NCI-H146 (cell line): ENCODE measurements at regions not wholly inside any gene's neighbourhood (a gene's known extent, or its start where the extent isn't known, plus 50 kb on each side); places are given as distances from the start of the nearest gene placed in this dataset.

Experiments
- DNase-seq: peaks from one replicate; lab custom pipeline; 2025; lab: John Stamatoyannopoulos, UW

DNA sequence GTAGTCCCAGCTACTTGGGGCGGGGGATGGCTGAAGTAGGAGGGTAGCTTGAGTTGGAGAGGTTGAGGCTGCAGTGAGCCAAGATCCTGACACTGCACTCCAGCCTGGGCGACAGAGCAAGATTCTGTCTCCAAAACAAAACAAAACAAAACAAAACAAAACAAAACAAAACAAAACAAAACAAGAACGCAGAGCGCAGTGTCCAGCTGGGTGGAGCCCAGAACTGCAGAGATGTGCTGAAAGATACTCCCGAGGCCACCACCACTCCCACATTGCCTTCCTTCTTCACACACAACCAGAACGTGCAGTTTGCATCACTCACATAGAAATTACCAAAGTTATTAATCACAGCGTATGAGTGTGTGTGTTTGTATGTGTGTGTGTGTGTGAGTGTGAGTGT, 222.9 kb upstream of the ASIC2 start:
- DNase-seq: no peak

DNA sequence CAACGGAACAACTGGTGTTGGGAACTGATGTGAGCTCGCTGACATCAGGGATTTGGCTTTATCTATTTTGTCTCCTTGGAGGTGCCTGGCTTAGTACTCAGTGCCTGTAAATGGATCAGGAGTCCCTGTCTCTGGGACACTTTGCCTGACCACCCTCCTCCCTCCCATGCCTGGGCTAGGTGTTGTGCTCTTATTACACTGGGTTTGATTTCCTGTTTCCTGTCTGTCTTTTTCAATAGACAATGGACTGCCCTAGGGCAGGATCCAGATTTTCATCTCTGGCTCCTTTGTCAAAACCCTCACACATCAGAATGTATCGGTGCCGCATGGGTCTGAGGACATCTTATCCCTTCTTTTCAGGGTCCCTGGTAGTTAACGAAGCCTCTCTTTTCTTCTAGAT, 223.6 kb upstream of the ASIC2 start:
- DNase-seq: no peak

DNA sequence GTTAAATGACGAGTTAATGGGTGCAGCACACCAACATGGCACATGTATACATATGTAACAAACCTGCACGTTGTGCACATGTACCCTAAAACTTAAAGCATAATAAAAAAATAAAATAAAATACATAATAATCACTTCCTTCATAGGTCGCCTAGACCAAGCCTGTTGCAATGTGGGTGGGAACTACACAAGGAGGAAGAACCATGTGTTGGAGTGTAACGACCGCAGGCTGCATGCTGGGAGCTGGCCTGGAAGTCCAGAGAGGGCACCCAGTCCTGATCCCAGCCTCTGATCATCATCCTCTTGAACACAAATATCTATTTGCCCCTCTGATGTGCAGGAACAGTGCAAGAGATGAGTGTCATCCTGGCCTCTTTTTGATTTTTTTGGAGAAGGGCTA, 224.7 kb upstream of the ASIC2 start:
- no peak for DNase-seq

DNA sequence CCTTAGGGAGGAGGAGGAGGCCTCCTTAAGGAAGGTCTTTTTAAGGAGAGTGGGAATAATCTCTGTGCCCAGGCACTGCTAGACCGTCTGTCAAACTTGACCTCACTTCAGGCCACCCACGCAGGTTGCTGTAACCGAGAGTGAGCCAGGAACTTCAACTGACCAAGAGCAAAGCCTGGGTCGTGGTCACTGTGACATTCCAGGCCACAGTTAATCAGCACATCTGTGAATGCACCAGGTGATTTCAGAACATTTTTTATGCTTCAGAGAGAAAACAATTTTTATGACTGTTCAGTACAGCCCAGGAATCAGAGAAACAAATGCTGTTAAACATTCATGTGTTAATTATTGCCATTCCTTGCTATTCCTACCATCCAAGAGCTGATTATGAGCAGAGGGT, 226.6 kb upstream of the ASIC2 start:
- DNase-seq: no peak

DNA sequence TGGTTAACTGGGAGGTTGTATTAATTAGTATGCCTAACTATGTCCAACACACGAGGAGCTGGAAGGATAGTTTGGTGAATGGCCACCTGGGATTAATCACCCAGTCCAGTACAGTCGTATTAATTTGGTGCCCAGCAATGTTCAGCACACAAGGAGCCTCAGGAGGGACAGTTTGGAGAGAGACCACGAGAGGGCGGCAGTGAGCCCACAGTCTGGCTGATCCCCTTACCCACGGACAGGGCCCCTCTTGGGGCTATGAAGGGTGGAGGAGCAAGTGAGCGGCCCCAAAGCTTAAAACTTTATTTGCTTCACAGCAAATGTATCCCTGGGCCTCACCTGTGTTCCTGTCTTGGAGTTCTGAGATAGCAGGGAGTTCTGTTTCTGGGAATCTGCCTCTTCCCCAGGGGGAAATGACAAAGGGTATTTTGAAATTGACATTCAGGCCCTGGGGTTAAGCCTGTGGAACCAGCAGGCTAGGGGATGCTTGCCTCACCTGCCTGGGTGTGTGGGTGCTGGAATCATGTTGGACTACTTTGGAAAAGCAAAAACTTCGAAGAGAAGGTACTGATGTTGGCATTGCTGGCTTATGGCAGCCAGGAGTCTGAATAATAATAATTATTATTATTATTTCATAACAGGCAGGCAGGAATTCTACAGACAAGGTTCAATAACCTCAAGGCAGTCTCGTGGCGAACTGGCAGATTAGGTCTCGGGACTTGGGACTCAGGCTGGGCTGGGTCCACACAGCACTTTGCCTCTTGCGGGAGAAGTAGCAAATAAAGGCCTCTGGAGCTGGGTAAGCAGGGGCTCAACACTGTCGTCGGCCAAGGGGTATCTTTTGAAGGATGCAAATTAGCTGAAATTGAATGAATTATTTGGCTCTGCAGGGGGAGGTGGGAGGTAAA, 227.6 kb upstream of the ASIC2 start:
- DNase-seq: peak; percentile 3

DNA sequence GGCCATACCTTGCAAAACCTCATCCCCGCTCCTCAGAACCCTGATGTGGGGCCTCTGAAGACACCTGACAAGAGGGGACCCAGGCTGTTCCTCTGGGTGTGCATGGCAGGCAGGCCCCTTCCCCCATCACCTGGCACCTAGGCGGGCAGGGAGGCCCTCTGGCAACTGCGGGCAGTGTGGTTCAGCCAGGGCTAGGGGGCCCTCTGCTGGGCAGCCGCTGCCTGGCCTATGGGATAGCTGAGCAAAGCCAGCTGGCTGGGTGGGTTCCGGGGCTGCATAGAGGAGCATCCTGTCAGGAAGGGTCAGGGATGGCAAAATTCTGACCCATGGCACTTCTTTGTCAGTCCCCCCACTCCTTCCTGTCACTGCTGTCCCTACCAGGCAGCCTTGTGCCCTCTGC, 228.7 kb upstream of the ASIC2 start:
- no peak for DNase-seq

DNA sequence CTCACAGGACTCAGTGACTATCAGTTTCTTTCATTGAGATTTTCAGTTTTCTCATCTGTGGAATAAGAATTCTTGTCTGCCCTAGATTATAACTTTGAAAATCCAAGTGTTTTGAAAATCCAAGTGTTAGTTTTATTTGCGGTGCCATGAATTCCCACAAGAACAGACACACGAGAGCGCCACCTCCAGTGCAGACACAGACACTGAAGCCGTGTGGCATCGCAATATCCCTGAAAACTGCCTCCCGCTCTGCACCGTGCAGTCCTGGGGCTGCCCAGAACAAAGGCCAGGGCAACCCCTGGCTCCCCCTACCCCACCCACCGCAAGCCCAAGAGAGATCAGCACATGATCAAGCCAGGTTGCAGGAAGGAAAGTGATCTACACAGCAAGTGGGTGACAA, 229.5 kb upstream of the ASIC2 start:
- no peak for DNase-seq

DNA sequence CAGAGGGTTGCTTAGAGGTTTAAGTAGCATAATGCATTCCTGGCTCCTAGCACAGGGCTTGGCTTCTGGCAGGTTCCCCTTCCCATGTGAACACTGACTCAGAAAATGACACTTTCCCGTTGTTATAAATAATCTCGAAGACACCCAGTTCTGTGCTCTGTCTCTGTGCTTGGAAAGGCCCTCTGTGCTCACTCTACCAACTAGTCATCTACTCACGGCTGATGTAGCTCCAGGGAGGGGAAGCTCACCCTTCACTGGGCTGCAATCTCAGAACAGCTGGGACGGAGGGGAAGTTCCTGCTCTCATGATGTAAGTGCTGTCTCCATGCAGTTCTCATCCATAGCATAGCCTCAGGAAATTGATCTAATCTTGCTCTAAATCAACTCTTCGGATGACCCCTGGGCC, 230.5 kb upstream of the ASIC2 start:
- no peak for DNase-seq

DNA sequence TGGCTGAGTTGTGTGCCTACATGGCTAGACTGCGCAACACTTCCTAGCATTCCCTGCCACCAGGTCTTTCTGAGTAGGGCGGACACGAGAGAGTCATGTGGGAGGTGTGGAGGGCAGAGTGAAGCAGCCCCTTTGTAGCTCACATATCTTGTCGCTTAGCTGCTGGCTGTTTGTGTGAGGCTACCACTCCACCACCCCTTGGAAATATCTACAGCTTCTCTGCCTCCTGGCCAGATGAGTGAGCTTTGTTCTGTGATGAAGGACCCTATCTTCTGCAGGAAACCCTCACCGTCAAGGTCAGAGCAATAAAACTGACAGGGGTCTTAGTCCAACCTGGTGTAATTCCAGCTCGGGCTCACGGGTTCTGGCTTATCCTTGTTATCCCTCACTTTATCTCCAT, 232.1 kb upstream of the ASIC2 start:
- no peak for DNase-seq

DNA sequence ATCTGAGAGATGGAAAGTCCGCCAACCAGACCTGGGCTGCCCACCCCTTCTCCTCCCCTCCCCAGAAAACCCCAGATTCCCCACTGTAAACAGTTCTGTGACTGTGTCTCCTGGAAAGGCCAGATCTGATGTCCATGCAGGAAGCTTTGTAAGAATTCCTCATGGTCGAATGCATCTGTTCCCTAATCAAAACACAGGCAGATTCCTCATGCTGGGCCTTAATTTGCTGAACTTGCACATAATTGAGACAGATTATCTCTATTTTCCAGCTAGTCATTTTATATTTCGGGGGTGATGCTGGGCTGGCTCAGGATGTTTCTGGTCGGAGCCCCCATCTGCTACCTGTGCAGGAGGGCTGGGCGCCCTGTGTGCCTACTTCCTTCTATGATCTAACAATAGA, 233.6 kb upstream of the ASIC2 start:
- DNase-seq: no peak

DNA sequence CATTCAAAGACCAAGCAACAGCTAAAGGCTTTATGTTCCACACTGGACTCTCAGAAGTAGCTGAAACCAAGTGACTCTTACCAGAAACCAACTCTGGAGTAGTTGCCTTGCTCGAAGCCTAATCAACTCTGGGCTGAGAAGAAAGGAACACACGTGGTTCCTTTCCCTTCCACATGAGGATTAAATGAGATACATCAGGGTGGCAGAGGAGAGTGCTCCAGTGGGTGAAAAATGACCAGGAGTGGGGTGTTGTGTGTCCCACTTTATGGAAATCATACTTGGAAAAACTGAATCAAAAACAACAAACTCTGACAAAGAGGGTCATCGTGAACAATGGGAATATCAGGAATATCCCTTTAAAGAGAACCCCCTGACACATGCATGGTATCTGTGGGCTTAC, 234.2 kb upstream of the ASIC2 start:
- DNase-seq: no peak

DNA sequence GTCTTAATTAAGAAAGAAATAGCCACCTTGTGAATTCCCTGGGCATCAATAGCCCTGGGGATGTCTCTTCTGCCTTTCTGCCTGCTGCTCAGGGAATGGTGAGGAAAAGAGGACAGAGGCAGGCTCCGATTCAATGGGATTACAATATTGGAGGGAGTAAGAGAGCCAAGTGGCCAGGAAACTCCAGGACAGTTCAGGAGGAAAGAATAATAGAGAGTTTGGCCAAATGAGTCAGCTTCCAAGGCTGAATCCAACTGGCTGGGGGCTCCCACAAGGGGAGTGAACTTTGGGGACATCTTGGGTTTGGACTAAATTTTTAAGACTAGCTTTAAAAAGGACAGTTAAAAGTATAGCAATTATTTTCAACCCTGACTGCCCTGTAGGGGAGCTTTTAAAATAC, 235.8 kb upstream of the ASIC2 start:
- no peak for DNase-seq

DNA sequence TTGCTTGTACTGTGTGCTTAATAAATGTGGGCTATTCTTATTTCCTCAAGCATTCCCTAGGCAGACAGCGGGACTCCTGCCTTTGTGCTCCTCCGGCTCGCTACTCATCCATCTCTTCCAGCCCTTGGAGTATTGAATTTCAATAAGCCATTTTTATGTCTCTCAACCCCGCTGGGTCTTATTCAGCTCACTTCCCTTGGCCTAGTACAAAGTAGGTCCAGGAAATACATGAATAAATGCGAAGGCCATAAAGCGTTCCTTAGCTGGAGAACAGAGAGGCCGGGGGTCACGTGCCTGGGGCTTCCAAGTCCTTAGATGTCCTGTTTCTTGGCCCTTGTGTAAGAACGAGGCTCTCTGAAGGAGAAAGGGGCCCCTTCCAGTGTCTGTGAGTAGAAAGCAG, 236.7 kb upstream of the ASIC2 start:
- DNase-seq: no peak

DNA sequence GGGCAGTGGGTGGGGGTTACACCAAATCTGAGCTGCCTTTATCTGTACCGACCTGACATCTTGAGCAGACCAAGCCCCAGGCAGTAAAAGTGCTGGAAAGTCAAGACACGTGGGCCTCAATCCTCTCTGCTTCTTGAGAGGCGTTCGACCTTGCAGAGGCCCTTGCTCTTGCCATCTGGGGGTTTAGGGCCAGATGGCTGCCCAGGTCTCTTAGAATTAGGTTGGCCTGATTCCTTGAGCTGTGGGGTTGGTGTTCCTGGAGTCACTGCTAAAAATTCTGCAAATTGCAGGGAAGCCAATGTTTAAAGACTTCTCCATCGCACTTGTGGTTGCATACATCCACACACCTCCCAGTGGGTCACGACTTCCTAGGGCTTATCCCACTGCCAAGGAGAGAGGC, 238.2 kb upstream of the ASIC2 start:
- DNase-seq: no peak

DNA sequence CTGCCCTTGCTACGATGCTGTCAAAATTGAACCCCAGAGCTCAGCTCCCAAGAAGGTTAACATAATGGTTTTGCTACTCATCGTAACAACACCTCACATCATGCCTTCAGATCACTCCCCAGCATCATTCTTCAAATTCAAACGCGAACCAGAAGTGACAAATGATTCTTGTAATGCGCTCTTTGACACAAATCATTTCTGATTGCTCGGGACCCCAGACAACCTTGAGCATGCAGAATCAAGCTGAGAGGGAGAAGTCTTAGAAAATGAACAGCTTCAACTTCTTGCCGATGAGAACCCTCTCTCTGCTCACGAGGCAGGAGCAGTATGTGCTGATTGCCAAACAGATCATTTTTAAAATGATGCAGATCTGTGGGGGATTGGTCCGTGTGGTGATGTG, 241.0 kb upstream of the ASIC2 start:
- DNase-seq: no peak

DNA sequence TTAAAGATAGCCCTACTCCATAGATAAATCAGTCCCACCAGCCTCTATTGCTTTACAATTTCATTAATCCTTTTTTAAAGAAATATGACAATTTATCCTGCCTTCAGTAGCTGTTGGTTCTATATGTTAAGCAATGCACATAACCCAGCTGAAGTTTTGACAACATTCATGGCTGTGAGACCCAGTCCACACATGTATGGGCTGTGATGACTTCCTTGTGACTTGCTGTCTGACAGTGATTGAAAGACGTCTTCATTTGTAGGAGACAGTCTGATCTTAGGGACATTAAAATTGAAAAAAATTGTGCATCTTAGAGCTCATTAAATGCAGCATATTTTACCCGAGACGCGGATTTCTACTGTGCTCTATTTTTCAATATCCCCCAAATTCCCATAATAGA, 252.0 kb upstream of the ASIC2 start:
- DNase-seq: no peak

DNA sequence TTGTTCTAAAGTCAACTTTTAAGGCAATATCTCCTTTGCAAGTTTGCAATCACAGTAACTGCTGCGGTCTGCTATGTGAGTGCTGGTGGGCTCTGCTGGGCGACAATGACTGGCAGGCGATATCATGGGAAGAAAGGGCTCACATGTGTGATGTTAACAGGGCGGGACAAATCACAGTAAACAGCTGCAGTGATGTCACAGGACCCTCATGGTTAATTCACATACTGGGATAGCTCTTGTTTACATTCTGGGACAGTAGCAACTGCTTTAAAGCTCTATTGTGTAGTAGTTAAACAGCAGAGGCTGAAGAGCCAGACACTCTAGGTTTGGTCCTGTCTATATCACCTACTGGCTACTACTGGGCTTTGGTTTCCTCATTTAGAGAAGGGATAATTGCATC, 257.2 kb upstream of the ASIC2 start:
- no peak for DNase-seq

DNA sequence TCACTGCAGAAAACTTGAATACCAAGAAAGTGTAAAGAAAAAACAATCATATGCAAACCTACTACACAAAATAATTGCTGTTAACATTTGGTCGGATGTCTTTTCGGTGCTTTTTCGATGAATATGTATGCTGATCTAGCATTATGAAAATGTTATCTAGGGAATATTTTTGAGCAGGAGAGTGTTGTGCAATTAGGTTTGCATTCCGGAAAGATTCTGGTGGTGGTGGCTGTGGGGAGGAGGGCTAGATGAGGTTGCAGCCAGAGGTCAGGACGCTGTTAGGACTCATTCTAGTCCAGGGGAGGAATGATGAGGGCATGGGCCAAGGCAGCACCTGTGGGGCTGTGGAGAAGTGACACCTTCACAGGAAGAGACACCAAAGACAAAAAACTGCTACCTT, 258.0 kb upstream of the ASIC2 start:
- no peak for DNase-seq

DNA sequence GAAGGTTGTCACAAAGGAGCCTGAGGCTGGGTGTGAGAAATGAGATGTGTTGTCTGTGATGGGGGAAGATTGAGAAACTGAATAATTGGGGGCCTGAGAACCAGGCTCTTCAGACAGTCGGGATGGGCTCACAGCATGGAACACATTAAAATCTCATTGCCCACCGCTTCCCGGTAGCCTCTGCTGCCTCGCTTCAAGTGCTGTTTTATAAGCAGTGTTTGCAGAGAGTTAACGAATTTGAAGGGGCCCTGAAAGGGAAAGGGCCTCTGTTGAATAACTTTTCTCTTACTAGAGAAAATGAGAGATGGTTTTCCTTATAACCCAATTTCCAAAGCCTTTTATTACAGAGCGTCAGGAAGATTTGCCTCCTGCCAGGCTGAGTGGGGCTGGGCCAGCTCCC, 258.8 kb upstream of the ASIC2 start:
- DNase-seq: no peak

DNA sequence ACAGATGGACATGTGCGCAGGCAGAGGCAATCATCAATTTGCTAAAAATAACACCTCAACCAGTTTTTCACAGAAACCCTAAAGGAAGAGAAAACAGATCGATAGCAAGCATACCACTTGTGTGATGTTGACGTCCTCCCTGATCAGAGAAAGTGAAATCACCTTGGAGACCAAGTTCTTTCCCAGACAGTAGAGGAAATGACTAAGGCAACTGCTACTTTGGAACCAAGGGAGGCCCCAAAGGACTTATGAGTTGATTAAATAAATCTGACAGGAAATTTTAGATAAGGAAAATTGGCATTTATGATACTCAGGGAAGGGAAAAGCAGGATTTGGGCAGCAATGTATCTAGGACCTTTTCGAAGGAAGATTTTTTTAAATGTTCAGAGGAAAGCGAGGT, 267.1 kb upstream of the ASIC2 start:
- no peak for DNase-seq

DNA sequence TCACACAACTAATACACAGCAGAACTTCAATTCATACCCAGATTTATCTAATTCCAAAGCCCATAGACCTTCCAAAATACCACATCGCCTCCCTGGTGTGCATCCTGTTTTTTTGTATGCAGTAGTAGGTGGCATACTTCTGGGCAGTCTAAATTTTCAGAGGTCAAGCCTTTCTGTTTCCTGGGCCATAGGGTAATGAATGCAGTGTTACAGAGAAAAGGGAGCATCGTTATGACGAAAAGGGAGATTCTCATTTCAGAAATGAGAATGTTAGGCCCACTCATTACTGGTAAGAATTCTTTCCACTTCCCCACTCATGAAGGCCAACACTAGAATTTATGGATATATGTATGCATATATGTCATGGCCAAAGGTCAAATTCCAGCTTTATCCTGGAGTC, 267.8 kb upstream of the ASIC2 start:
- DNase-seq: no peak

DNA sequence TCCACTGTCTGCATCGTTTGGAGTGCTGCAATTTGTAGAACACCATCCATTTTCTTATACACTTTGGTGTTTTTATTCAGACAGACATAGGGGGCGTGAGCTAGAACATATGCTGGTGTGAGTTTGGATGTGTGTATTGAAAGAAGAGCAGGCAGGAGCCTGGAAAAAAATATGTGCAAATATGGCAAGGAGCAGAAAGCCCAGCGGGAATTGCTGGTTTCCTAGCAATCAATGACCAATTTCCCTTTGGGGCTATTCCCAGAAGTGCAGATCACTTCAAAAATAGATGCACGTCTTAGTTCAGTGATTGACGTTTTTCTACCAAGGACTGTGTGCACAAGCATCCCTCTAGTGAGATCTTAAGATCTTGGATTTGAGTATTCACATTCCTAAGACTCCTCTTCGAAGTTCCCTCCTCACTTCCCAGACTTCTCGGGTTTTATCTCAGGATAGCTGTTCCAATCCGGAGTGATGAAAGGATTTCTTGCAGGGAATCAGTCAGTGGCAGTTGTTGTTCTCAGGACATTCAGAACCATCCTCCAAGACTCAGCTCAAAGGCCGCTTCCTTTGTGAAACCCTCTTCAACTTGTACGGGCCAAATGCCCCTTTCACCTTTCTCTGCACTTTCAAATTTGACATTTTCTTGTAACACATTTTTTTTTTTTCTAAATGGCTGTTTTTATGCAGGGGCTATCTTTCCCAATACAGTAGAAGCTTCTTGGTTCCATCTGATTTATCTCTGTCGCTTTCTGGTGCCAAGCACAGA, 268.7 kb upstream of the ASIC2 start:
- DNase-seq: no peak

DNA sequence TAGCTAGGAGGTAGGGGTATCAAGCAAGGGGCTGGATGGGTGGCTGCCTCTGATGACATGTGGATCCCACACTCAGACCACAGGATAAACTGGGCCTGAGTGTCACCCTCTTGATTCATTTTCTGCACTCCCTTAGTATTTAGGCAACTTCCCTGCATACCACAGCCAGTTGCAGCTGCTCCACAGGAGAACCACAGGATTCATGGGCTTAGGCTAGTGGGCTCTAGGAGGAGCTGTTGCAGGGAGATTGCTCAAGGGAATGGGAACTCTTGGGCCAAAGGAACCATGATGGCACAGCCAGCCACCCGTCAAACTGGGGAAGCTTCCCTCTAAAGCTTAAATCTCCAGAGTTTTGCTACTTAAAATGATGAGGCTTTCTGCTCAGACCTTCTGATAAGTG, 269.7 kb upstream of the ASIC2 start:
- DNase-seq: no peak

DNA sequence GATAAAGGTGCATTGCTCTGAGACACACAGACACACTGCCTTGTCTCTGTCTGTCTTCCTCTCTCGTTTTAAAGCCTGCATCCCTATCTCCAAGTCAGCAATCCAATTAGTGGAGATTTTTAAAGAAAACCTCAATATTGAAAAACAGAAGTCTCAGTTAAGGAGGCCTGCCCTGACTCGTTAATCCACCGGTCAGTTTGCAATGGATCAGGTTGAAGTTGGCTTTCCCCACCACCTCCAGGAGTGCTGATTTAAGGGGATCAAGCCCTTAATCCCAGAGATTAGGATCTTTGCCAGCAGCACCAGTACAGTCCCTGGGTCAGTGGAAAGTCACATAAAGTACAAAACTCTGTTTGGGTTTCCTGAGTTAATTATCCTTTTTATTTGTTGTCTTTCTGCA, 271.1 kb upstream of the ASIC2 start:
- DNase-seq: no peak
